Subcutaneous abdominal adipose tissue (tissue), 5 donors: ENCODE measurements at regions not wholly inside any gene's neighbourhood (a gene's known extent, or its start where the extent isn't known, plus 50 kb on each side); places are given as distances from the start of the nearest gene placed in this dataset.

Experiments
- H3K27ac ChIP-seq: one replicate; pipeline ENCODE4 v1.7.0; 2013; ENCODE audit warnings: low read depth, mild to moderate bottlenecking, inconsistent platforms, low read length, moderate library complexity
- H3K27me3 ChIP-seq, 5 donors: one replicate each; pipeline ENCODE4 v1.7.0; 2013; ENCODE audit warnings: low read length in 5 of 5, inconsistent platforms in 1 of 5; ENCODE audit not compliant: control insufficient read depth in 5 of 5, insufficient read depth in 4 of 5
- H3K36me3 ChIP-seq, 5 donors: one replicate each; pipeline ENCODE4 v1.7.0; 2013; ENCODE audit warnings: low read length in 5 of 5; ENCODE audit not compliant: control insufficient read depth in 5 of 5, insufficient read depth in 5 of 5
- H3K4me1 ChIP-seq, 5 donors: one replicate each; pipeline ENCODE4 v1.7.0; 2013; ENCODE audit warnings: low read length in 5 of 5, mild to moderate bottlenecking in 3 of 5, moderate library complexity in 1 of 5; ENCODE audit not compliant: control insufficient read depth in 5 of 5, insufficient read depth in 5 of 5
- H3K4me3 ChIP-seq, 5 donors: one replicate each; pipeline ENCODE4 v1.7.0; 2013; ENCODE audit warnings: low read length in 5 of 5, low read depth in 1 of 5
- H3K9ac ChIP-seq, 5 donors: one replicate each; pipeline ENCODE4 v1.7.0; 2013; ENCODE audit warnings: low read length in 5 of 5, mild to moderate bottlenecking in 4 of 5, moderate library complexity in 3 of 5
- H3K9me3 ChIP-seq, 5 donors: one replicate each; pipeline ENCODE4 v1.7.0; 2013; ENCODE audit warnings: low read length in 5 of 5; ENCODE audit not compliant: control insufficient read depth in 5 of 5
- donor health status: healthy.
- donor health status: healthy.
- donor health status: healthy.
- donor health status: healthy.
- donor health status: healthy.

DNA sequence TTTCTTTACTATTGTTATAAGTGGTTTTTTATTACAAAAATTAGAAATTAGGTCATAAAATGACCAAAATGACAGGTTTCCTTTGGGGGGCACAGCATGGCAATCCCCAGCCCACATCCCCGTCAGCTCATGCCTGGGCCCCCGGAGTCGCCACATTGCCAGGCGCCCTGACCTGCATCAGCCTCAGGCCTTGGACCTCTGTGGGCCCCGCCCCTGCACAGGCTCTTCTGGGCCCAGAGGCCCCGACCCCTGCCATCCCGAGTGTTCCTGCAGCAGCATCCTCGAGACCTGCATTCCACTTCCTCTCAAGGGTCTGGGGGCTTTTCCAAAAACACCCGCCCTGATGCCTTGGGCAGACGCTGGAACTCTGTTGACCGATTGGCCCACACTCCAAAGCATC, 391.1 kb upstream of the MGMT start:
- Histone ChIP-seq H3K27me3 (no peaks in the 10 kb centered on the region), H3K27ac (no peak overlapping the region), H3K9ac (no peak overlapping the region), H3K36me3 (no peaks in the 10 kb centered on the region), H3K4me3 (no peak overlapping the region), H3K4me1 (peaks cover 0 to 18% (median 12%) of the 10 kb centered on the region in 5 donors), H3K9me3 (peaks cover 0 to 5% (median 0%) of the 10 kb centered on the region in 5 donors)

DNA sequence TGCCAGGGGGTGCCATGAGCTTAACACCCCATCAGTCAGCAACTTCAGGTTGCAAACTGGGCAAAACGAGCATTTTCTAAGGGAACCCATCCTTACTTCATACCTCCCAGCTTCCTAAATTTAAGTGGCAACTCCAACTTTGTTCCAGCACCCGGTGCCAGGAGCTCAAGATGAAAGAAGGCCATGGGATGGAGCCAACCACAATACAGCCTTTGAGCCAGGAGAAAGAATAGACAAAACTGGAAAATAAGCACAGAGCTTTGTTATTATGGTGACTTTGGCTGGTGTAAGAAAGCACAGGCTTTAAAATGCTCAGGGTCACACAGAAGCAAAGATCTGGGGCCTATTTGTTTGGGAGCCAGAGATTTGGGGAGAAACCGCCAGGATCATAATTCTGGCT, 388.7 kb upstream of the MGMT start:
- Histone ChIP-seq H3K27ac (no peak overlapping the region), H3K27me3 (no peaks in the 10 kb centered on the region), H3K4me3 (no peak overlapping the region), H3K9me3 (peaks cover 0 to 8% (median 0%) of the 10 kb centered on the region in 5 donors), H3K36me3 (no peaks in the 10 kb centered on the region), H3K9ac (no peak overlapping the region), H3K4me1 (peaks cover 0 to 18% (median 12%) of the 10 kb centered on the region in 5 donors)

DNA sequence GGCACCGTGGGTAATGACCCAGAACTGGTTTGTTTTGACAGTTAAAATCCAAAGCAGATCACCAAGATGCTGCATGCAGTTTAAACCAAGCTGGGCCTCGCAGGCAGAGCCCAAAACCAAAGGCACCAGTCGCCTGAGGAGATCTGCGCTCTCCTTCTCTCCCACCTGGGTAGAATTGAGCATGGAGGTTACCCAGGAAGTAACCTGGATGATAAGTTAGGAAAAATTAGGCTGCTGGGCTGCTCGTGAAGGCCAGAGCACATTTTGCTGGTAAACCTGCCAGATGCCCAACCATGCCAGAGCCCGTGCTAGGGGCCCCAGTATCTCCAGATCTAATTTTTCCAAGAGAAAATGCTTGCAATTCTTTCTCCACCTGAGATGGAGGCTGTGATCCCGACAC, 388.3 kb upstream of the MGMT start:
- no peak overlapping the region for H3K27ac ChIP-seq
- peaks cover 0 to 18% (median 12%) of the 10 kb centered on the region in 5 donors for H3K4me1 ChIP-seq
- no peaks in the 10 kb centered on the region for H3K36me3 ChIP-seq
- H3K4me3 ChIP-seq = no peak overlapping the region
- no peak overlapping the region for H3K9ac ChIP-seq
- peaks cover 0 to 8% (median 0%) of the 10 kb centered on the region in 5 donors for H3K9me3 ChIP-seq
- no peaks in the 10 kb centered on the region for H3K27me3 ChIP-seq

DNA sequence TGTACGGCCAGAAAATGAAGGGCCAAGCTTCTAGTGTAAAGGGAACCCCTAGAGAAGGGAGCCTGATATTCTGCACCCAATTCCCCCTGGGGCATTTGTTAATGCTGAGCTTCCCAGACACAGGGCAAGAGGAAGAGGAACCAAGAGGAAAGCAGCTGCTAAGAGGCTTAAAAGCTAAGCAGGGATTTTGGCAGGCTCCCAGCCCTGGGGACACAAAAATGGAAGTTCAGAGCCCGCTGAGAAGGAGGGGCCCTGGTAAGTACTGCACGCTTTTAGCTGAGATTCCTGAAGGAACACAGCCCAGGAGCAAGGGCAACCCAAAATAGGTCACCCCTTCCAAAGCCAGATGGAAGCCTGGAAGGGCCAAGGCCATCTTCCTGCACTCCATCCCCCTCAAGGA, 387.3 kb upstream of the MGMT start:
- no peak overlapping the region for H3K9ac ChIP-seq
- H3K4me3 ChIP-seq = no peak overlapping the region
- peaks cover 0 to 18% (median 12%) of the 10 kb centered on the region in 5 donors for H3K4me1 ChIP-seq
- H3K27me3 ChIP-seq = no peaks in the 10 kb centered on the region
- no peaks in the 10 kb centered on the region for H3K36me3 ChIP-seq
- H3K9me3 ChIP-seq = peaks cover 0 to 8% (median 3%) of the 10 kb centered on the region in 5 donors
- H3K27ac ChIP-seq = no peak overlapping the region

DNA sequence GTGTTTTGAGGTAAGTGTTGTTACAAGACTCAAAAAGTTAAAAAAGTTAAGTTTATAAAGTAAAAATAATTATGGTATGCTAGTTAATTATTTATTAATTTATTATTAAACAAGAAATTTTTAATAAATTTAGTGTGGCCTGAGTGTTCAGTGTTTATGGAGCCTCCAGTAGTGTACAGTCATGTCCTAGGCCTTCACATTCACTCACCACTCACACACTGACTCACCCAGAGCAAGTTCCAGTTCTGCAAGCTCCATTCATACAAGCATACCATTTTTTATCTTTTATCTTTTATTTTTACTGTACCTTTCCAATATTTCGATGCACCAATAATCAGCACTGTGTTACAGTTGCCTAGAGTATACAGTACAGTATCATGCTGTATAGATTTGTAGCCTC, 381.2 kb upstream of the MGMT start:
- Histone ChIP-seq H3K9ac (no peak overlapping the region), H3K27me3 (no peaks in the 10 kb centered on the region), H3K4me1 (peaks cover 2 to 5% (median 3%) of the 10 kb centered on the region in 5 donors), H3K36me3 (no peaks in the 10 kb centered on the region), H3K27ac (no peak overlapping the region), H3K4me3 (no peak overlapping the region), H3K9me3 (peaks cover 0 to 5% (median 3%) of the 10 kb centered on the region in 5 donors)

DNA sequence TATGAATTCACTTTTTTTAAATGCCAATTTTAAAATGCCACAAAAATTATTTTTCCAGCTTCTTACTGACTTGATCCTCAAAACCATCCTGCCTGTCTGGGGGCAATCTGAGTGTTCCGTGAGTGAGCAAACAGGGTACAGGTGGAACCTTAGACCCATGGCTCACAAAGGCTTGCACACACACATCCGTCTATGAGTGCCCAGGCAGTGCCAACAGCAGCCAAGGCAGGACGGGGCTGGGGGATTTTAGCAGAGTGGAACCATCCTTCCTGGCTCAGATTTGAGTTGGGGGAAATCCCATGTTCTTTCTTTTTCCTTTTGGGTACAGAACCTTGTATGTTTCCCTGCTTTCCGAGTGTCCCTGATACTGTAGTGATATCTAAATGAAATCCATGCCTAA, 377.7 kb upstream of the MGMT start:
- no peak overlapping the region for H3K9ac ChIP-seq
- no peaks in the 10 kb centered on the region for H3K27me3 ChIP-seq

DNA sequence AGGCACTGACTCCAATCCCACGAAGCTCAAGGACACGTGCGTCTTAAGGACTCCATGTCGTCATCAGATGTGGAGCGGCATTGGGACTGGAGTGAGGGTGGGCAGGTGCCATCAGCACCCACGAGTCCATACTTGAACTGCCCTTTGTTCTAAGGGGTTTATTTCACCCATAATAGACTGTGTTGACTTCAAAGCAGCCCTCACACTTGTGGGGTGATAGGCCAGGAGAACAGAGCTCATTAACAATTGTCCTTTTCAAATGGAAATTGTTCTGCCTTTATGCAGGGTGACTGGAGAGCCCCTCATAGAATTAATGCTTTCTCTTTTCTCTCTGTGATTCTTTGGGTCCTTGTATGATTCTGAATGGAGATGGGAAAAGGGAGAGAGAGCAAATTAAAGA, 376.9 kb upstream of the MGMT start:
- Histone ChIP-seq H3K9ac (no peak overlapping the region), H3K4me3 (no peak overlapping the region), H3K36me3 (no peaks in the 10 kb centered on the region), H3K27me3 (no peaks in the 10 kb centered on the region), H3K27ac (no peak overlapping the region), H3K4me1 (peaks cover 10 to 26% (median 14%) of the 10 kb centered on the region in 5 donors), H3K9me3 (no peaks in the 10 kb centered on the region)

More for the DNA sequence above, 377.7 kb upstream of the MGMT start:
- peaks cover 7 to 18% (median 12%) of the 10 kb centered on the region in 5 donors for H3K4me1 ChIP-seq
- H3K4me3 ChIP-seq = no peak overlapping the region
- peaks cover 0 to 4% (median 0%) of the 10 kb centered on the region in 5 donors for H3K9me3 ChIP-seq
- no peaks in the 10 kb centered on the region for H3K36me3 ChIP-seq
- H3K27ac ChIP-seq = no peak overlapping the region

DNA sequence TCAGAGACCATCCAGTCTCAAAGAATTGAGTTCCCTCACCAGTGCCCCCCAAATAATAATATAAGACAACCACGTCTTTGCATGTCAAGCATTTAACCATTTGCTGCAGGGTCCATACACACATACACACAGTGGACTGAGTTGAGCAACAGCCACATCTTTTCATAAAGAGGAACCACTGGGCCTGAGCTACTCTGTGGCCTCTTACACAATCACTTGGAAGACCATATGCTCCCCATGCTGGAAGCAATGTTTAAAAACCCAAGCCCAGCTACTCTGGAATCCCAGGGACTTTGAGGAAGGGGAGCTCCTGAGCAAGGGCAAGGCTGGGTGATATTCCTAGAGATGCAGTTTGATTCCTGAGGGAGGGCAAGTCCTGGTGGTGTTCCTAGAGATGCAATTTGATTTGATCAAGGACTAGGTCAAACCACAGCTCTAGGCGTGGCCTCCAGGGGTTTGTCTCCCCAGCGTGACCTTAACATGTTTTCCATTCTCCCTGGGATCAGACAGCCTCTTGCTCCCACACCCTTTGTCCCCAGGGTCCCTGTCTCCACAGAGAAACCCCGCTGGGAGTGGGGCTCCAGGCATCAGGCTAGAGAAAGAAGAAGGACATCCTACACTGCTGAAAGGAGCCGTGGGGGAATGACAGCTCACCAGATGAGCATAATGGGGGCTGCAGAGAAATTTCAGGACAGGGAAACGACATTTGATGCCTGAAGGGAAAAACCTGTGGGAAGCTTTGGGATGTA, 376.2 kb upstream of the MGMT start:
- H3K9me3 ChIP-seq = no peaks in the 10 kb centered on the region
- H3K4me3 ChIP-seq = no peak overlapping the region
- H3K9ac ChIP-seq = no peak overlapping the region
- no peak overlapping the region for H3K27ac ChIP-seq
- no peaks in the 10 kb centered on the region for H3K36me3 ChIP-seq
- no peaks in the 10 kb centered on the region for H3K27me3 ChIP-seq
- peaks cover 10 to 32% (median 17%) of the 10 kb centered on the region in 5 donors for H3K4me1 ChIP-seq

DNA sequence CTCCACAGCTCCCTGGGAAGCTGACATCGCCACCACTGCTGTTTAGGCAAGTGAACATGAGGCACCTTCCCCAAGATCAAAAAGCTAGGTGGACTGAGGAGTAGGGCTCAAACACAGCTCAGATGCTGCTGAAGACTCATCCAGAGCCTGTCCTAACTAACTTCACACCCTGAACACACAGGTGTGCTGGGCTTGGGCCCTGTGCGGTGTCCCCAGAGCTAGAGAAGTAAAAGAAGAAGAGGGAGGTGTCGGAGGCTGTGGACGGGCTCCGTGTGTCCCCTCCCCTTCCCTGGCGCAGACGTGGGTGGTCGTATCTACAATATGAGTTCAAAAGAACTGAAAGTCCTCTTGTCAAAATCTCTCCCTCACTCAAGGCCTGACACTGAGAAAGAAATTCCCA, 373.4 kb upstream of the MGMT start:
- Histone ChIP-seq H3K36me3 (no peaks in the 10 kb centered on the region), H3K9ac (no peak overlapping the region), H3K27ac (no peak overlapping the region), H3K27me3 (no peaks in the 10 kb centered on the region), H3K4me1 (peaks cover 17 to 60% (median 44%) of the 10 kb centered on the region in 5 donors), H3K4me3 (no peak overlapping the region), H3K9me3 (no peaks in the 10 kb centered on the region)

DNA sequence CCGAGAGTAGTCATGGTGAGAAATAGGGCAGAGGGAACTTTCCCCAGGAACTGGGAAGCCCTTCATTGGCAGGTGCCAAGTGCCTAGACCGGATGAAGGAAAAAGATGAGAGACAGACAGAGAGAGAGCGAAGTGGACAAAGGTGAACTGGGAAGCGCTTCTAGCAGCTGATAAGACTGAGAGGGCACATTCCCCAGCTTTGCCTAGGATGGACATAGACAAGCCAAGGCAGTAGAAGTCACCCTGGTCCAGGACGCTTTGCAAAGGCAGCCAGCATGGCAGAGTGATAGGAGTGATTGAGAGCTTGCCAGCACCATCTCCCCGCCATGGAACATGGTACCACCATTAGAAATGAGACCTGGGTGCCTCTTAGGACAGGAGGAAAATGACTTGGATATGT, 372.8 kb upstream of the MGMT start:
- Histone ChIP-seq H3K4me1 (peaks cover 17 to 61% (median 44%) of the 10 kb centered on the region in 5 donors), H3K9ac (no peak overlapping the region), H3K4me3 (no peak overlapping the region), H3K36me3 (no peaks in the 10 kb centered on the region), H3K27me3 (no peaks in the 10 kb centered on the region), H3K27ac (no peak overlapping the region), H3K9me3 (no peaks in the 10 kb centered on the region)
